HCT116 (cell line): ENCODE measurements at regions not wholly inside any gene's neighbourhood (a gene's known extent, or its start where the extent isn't known, plus 50 kb on each side); places are given as distances from the start of the nearest gene placed in this dataset.

Source experiments
- ATAC-seq: fragments of 200-7000 bp; cut with Tn5 transposase; 2 replicates; pipeline ENCODE4 v1.9.1; 2020; ENCODE audit warnings: mild to moderate bottlenecking, moderate library complexity
- BruUV-seq: library from RNA; stranded (reverse); fragments of 400-500 nt; replicated peaks from 2 replicates; lab custom pipeline; 2021; lab: Mats Ljungman, UMichigan
- CTCF ChIA-PET: fragments of 300-600 bp; sonication (Branson Sonifier 250); formaldehyde crosslinking; loops from one replicate; lab custom pipeline; 2021; ENCODE audit warnings: antibody characterized with exemption; lab: Charles Lee
- POLR2A ChIA-PET: fragments of 300-600, 350-600 bp; sonication (Branson Sonifier 250); formaldehyde crosslinking; loops from one replicate; lab custom pipeline; 2021; ENCODE audit warnings: antibody characterized with exemption; lab: Charles Lee
- RAD21 ChIA-PET, 2 experiments: fragments of 300-600 bp; sonication (Branson Sonifier 250); formaldehyde crosslinking; loops; one replicate each; lab custom pipeline; 2023; ENCODE audit warnings: low total read pairs in 2 of 2; ENCODE audit not compliant: uncharacterized antibody in 2 of 2, unreplicated experiment in 2 of 2, low non-redundant PET in 1 of 2; lab: Charles Lee
- DNase-seq: peaks from one replicate; pipeline ENCODE4 v3.0.0-alpha.2; 2010; ENCODE audit warnings: low read depth, low spot score
- H2AFZ ChIP-seq: fragments of 200-600 bp; shearing (Covaris generic), sonication (generic); 2 replicates; pipeline ENCODE4 v1.6.1; 2017; ENCODE audit warnings: low read depth, mixed run types, mixed read lengths, antibody characterized with exemption, low read length; ENCODE audit not compliant: poor library complexity, severe bottlenecking
- H3K27ac ChIP-seq: 2 replicates; pipeline ENCODE4 v1.5.1; 2012; ENCODE audit warnings: low read depth, low read length
- H3K27me3 ChIP-seq: fragments of 200-600 bp; sonication (generic); 2 replicates; pipeline ENCODE4 v1.6.1; 2016; ENCODE audit warnings: mixed run types, low read length, mixed read lengths; ENCODE audit not compliant: insufficient read depth
- H3K36me3 ChIP-seq, 2 experiments: fragments of 200-500 bp in 1 of 2; fragments of 200-600 bp in 1 of 2; sonication (Bioruptor generic) in 1 of 2; sonication (generic) in 1 of 2; 2 replicates each; pipeline versions ENCODE4 v1.5.1 to v1.6.1; 2014 to 2016; ENCODE audit warnings: low read length in 2 of 2, inconsistent platforms in 1 of 2, mixed read lengths in 1 of 2, mixed run types in 1 of 2; ENCODE audit not compliant: insufficient read depth in 2 of 2, control insufficient read depth in 1 of 2
- H3K4me1 ChIP-seq, 2 experiments: fragments of 200-600 bp in 1 of 2; sonication (generic) in 1 of 2; 2 replicates each; pipeline versions ENCODE4 v1.5.1 to v1.6.1; 2012 to 2017; ENCODE audit warnings: low read length in 2 of 2, inconsistent platforms in 1 of 2, mild to moderate bottlenecking in 1 of 2, mixed read lengths in 1 of 2, mixed run types in 1 of 2, moderate library complexity in 1 of 2; ENCODE audit not compliant: insufficient read depth in 2 of 2, control insufficient read depth in 1 of 2
- H3K4me2 ChIP-seq: fragments of 200-600 bp; sonication (generic); 2 replicates; pipeline ENCODE4 v1.6.1; 2017; ENCODE audit warnings: mixed run types, low read length, mixed read lengths
- H3K4me3 ChIP-seq, 2 experiments: fragments of 200-600 bp in 1 of 2; sonication (generic) in 1 of 2; replicated peaks in 1 of 2; 2 replicates each; pipeline ENCODE4 v1.5.1; 2011 to 2016; ENCODE audit warnings: low read length in 2 of 2, control low read depth in 1 of 2, low read depth in 1 of 2, mild to moderate bottlenecking in 1 of 2, mixed read lengths in 1 of 2, mixed run types in 1 of 2
- H3K79me2 ChIP-seq: fragments of 200-600 bp; sonication (generic); 2 replicates; pipeline ENCODE4 v1.6.1; 2017; ENCODE audit warnings: mild to moderate bottlenecking, mixed run types, low read length, moderate library complexity, mixed read lengths; ENCODE audit not compliant: insufficient read depth
- H3K9ac ChIP-seq: fragments of 200-600 bp; sonication (generic); 2 replicates; pipeline ENCODE4 v1.6.1; 2016; ENCODE audit warnings: low read length, mixed read lengths
- H3K9me2 ChIP-seq: fragments of 200-600 bp; sonication (generic), shearing (Covaris generic); 2 replicates; pipeline ENCODE4 v1.6.1; 2017; ENCODE audit warnings: mixed run types, mild to moderate bottlenecking, moderate library complexity; ENCODE audit not compliant: insufficient read depth
- H3K9me3 ChIP-seq, 2 experiments: fragments of 200-500 bp in 1 of 2; fragments of 200-600 bp in 1 of 2; sonication (Bioruptor generic) in 1 of 2; sonication (generic) in 1 of 2; 2 replicates each; pipeline ENCODE4 v1.6.1; 2014 to 2017; ENCODE audit warnings: low read length in 2 of 2, mixed read lengths in 2 of 2, inconsistent platforms in 1 of 2, low read depth in 1 of 2, mild to moderate bottlenecking in 1 of 2, mixed run types in 1 of 2, moderate library complexity in 1 of 2; ENCODE audit not compliant: control insufficient read depth in 1 of 2, insufficient read depth in 1 of 2
- H4K20me1 ChIP-seq: fragments of 200-600 bp; sonication (generic), shearing (Covaris generic); 2 replicates; pipeline ENCODE4 v1.6.1; 2017; ENCODE audit warnings: mixed run types, mild to moderate bottlenecking, moderate library complexity; ENCODE audit not compliant: insufficient read depth
- EGR1 ChIP-seq: IDR thresholded peaks from 2 replicates; pipeline ENCODE4 v1.6.1; 2012; ENCODE audit warnings: low read depth
- FOSL1 ChIP-seq: IDR thresholded peaks from 2 replicates; pipeline ENCODE4 v1.6.1; 2012; ENCODE audit warnings: low read depth
- JUND ChIP-seq: IDR thresholded peaks from 2 replicates; pipeline ENCODE4 v1.6.1; 2012
- POLR2AphosphoS5 ChIP-seq: IDR thresholded peaks from 2 replicates; pipeline ENCODE4 v1.6.1; 2011; ENCODE audit warnings: mild to moderate bottlenecking, low read depth, low read length, moderate library complexity
- RAD21 ChIP-seq: IDR thresholded peaks from 2 replicates; pipeline ENCODE4 v1.6.1; 2012; ENCODE audit warnings: low read depth, mild to moderate bottlenecking
- SIN3A ChIP-seq: IDR thresholded peaks from 2 replicates; pipeline ENCODE4 v1.6.1; 2012; ENCODE audit warnings: low read depth
- SP1 ChIP-seq: IDR thresholded peaks from 2 replicates; pipeline ENCODE4 v1.6.1; 2012; ENCODE audit warnings: low read depth
- YY1 ChIP-seq: IDR thresholded peaks from 2 replicates; pipeline ENCODE4 v1.6.1; 2011; ENCODE audit warnings: low read length, low read depth, moderate library complexity, mild to moderate bottlenecking; ENCODE audit not compliant: insufficient replicate concordance; ENCODE audit errors: extremely low read depth
- ZNF274 ChIP-seq: fragments of 200-500 bp; sonication (Bioruptor generic); IDR thresholded peaks from 2 replicates; pipeline ENCODE4 v1.6.1; 2014; ENCODE audit warnings: mild to moderate bottlenecking, low read depth, low read length, inconsistent platforms
- intact Hi-C: fragments of 100-400 bp; cut with micrococcal nuclease; formaldehyde crosslinking; loops from 2 replicates; pipeline ENCODE4 v1.10.0; 2022
- TF ChIP-seq, protein P1 (sequence below), 3 experiments: fragments of 200-600 bp in 1 of 3; sonication (generic) in 1 of 3; IDR thresholded peaks in 2 of 3; conservative IDR thresholded peaks in 1 of 3; 2 replicates each; pipeline ENCODE4 v1.5.1; 2012 to 2017; ENCODE audit warnings: low read depth in 2 of 3, low read length in 2 of 3, antibody characterized with exemption in 1 of 3, borderline replicate concordance in 1 of 3, control low read depth in 1 of 3, mild to moderate bottlenecking in 1 of 3, mixed read lengths in 1 of 3, mixed run types in 1 of 3, moderate library complexity in 1 of 3; ENCODE audit not compliant: insufficient read depth in 1 of 3

GRCh38 chr2:19226386-19226785 lies 132.0 kb downstream of the OSR1 start:
- intact Hi-C loops = no loop called here
- no peaks in the 10 kb centered on the region for H3K27me3 ChIP-seq
- H3K36me3 ChIP-seq = no peaks in the 10 kb centered on the region
- no peak for TF ChIP-seq SIN3A
- TF ChIP-seq, protein P1, sequence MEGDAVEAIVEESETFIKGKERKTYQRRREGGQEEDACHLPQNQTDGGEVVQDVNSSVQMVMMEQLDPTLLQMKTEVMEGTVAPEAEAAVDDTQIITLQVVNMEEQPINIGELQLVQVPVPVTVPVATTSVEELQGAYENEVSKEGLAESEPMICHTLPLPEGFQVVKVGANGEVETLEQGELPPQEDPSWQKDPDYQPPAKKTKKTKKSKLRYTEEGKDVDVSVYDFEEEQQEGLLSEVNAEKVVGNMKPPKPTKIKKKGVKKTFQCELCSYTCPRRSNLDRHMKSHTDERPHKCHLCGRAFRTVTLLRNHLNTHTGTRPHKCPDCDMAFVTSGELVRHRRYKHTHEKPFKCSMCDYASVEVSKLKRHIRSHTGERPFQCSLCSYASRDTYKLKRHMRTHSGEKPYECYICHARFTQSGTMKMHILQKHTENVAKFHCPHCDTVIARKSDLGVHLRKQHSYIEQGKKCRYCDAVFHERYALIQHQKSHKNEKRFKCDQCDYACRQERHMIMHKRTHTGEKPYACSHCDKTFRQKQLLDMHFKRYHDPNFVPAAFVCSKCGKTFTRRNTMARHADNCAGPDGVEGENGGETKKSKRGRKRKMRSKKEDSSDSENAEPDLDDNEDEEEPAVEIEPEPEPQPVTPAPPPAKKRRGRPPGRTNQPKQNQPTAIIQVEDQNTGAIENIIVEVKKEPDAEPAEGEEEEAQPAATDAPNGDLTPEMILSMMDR (IDR thresholded peaks at IDR 0.05 in 2 of 3, conservative IDR thresholded peaks at IDR 0.05 in 1 of 3; ENCODE audit: borderline replicate concordance in 1 of 3, insufficient read depth in 1 of 3, low read depth in 2 of 3, low read length in 2 of 3) = no peak
- no peak for TF ChIP-seq YY1
- TF ChIP-seq EGR1 = no peak
- no peak for TF ChIP-seq ZNF274
- no peak for TF ChIP-seq POLR2AphosphoS5
- H3K9ac ChIP-seq = no peak overlapping the region
- H4K20me1 ChIP-seq = no peaks in the 10 kb centered on the region
- no peaks in the 10 kb centered on the region for H3K9me3 ChIP-seq
- no peak overlapping the region for H3K27ac ChIP-seq
- no peaks in the 10 kb centered on the region for H3K79me2 ChIP-seq
- BruUV-seq = no TSS peak
- ATAC-seq (no peak), DNase-seq (no peak)
- ChIA-PET RAD21 (no interaction called here), CTCF (no interaction called here), POLR2A (no interaction called here)
- H3K4me2 ChIP-seq = no peak overlapping the region
- H3K4me1 ChIP-seq = no peaks in the 10 kb centered on the region
- H3K9me2 ChIP-seq = no peaks in the 10 kb centered on the region
- H2AFZ ChIP-seq = no peak overlapping the region
- H3K4me3 ChIP-seq = no peak overlapping the region

- TF ChIP-seq, protein P1 (IDR thresholded peaks at IDR 0.05 in 2 of 3, conservative IDR thresholded peaks at IDR 0.05 in 1 of 3; ENCODE audit: borderline replicate concordance in 1 of 3, insufficient read depth in 1 of 3, low read depth in 2 of 3, low read length in 2 of 3) = no peak
- TF ChIP-seq EGR1 (no peak), ZNF274 (no peak), FOSL1 (no peak), SP1 (no peak), JUND (no peak), RAD21 (no peak)
- Histone ChIP-seq H2AFZ (no peak overlapping the region), H3K9ac (no peak overlapping the region), H3K4me3 (no peak overlapping the region), H3K27me3 (no peaks in the 10 kb centered on the region), H3K4me1 (no peaks in the 10 kb centered on the region), H3K79me2 (no peaks in the 10 kb centered on the region), H3K36me3 (no peaks in the 10 kb centered on the region), H4K20me1 (no peaks in the 10 kb centered on the region), H3K27ac (no peak overlapping the region), H3K4me2 (no peak overlapping the region), H3K9me2 (no peaks in the 10 kb centered on the region), H3K9me3 (no peaks in the 10 kb centered on the region)
- no peak for ATAC-seq
- ChIA-PET CTCF (no interaction called here), RAD21 (no interaction called here), POLR2A (no interaction called here)
- BruUV-seq = no TSS peak
- DNase-seq = no peak
- intact Hi-C loops = no loop called here
Observed at GRCh38 chr2:19225931-19226330, 132.5 kb downstream of the OSR1 start.
